Ishikawa (cell line): ENCODE measurements at regions not wholly inside any gene's neighbourhood (a gene's known extent, or its start where the extent isn't known, plus 50 kb on each side); places are given as distances from the start of the nearest gene placed in this dataset.

Experiments used
- CEBPB ChIP-seq: IDR thresholded peaks from 2 replicates; pipeline ENCODE4 v1.6.1; 2012
- CREB1 ChIP-seq: IDR thresholded peaks from 2 replicates; pipeline ENCODE4 v1.6.1; 2012; ENCODE audit warnings: low read depth
- EGR1 ChIP-seq: IDR thresholded peaks from 2 replicates; pipeline ENCODE4 v1.6.1; 2012
- EP300 ChIP-seq: IDR thresholded peaks from 2 replicates; pipeline ENCODE4 v1.6.1; 2012; ENCODE audit warnings: borderline replicate concordance
- FOXM1 ChIP-seq: IDR thresholded peaks from 2 replicates; pipeline ENCODE4 v1.6.1; 2012; ENCODE audit warnings: low read depth, borderline replicate concordance
- MAX ChIP-seq: IDR thresholded peaks from 2 replicates; pipeline ENCODE4 v1.6.1; 2012
- NFIC ChIP-seq: IDR thresholded peaks from 2 replicates; pipeline ENCODE4 v1.6.1; 2012
- RAD21 ChIP-seq: IDR thresholded peaks from 2 replicates; pipeline ENCODE4 v1.6.1; 2012; ENCODE audit warnings: low read depth
- REST ChIP-seq: IDR thresholded peaks from 2 replicates; pipeline ENCODE4 v1.6.1; 2012; ENCODE audit warnings: low read depth, mild to moderate bottlenecking
- TAF1 ChIP-seq: IDR thresholded peaks from 2 replicates; pipeline ENCODE4 v1.6.1; 2012; ENCODE audit warnings: low read depth, mild to moderate bottlenecking
- TCF12 ChIP-seq: IDR thresholded peaks from 2 replicates; pipeline ENCODE4 v1.6.1; 2012; ENCODE audit warnings: low read depth
- TEAD4 ChIP-seq: IDR thresholded peaks from 2 replicates; pipeline ENCODE4 v1.6.1; 2012
- USF1 ChIP-seq: IDR thresholded peaks from 2 replicates; pipeline ENCODE4 v1.6.1; 2012
- YY1 ChIP-seq: IDR thresholded peaks from 2 replicates; pipeline ENCODE4 v1.6.1; 2012; ENCODE audit warnings: low read depth
- ZBTB7A ChIP-seq: IDR thresholded peaks from 2 replicates; pipeline ENCODE4 v1.6.1; 2012; ENCODE audit warnings: low read depth

GRCh38 chr5:121755266-121755665 lies 96.4 kb upstream of the FTMT start:
- TF ChIP-seq FOXM1: no peak

GRCh38 chr5:121757753-121758152 lies 93.9 kb upstream of the FTMT start:
- TF ChIP-seq YY1 (no peak), EGR1 (no peak), CEBPB (no peak), TCF12 (no peak), REST (no peak)

GRCh38 chr5:121758615-121759014 lies 93.1 kb upstream of the FTMT start:
- TF ChIP-seq REST: no peak
- TF ChIP-seq CEBPB: no peak
- no peak for TF ChIP-seq RAD21
- no peak for TF ChIP-seq NFIC
- no peak for TF ChIP-seq YY1
- no peak for TF ChIP-seq TCF12
- no peak for TF ChIP-seq EP300
- no peak for TF ChIP-seq USF1

GRCh38 chr5:121762426-121762825 lies 89.3 kb upstream of the FTMT start:
- TF ChIP-seq TCF12 (no peak), REST (no peak), ZBTB7A (no peak), CREB1 (no peak), YY1 (no peak), FOXM1 (no peak), CEBPB (no peak), RAD21 (no peak), TEAD4 (no peak), TAF1 (no peak), EP300 (no peak), USF1 (no peak), EGR1 (no peak), MAX (no peak), NFIC (no peak)

GRCh38 chr5:121763665-121764064 lies 88.0 kb upstream of the FTMT start:
- no peak for TF ChIP-seq EGR1
- TF ChIP-seq FOXM1: no peak
- TF ChIP-seq TCF12: no peak
- TF ChIP-seq CREB1: no peak

- TF ChIP-seq EGR1: no peak
- TF ChIP-seq FOXM1: no peak
- TF ChIP-seq TAF1: no peak
- TF ChIP-seq TCF12: no peak
- TF ChIP-seq EP300: no peak
- no peak for TF ChIP-seq NFIC
- TF ChIP-seq YY1: no peak
- TF ChIP-seq RAD21: no peak
These were observed 71.3 kb upstream of the FTMT start for GRCh38 chr5:121780406-121780805.
